LNCaP clone FGC (cell line): ENCODE measurements at regions not wholly inside any gene's neighbourhood (a gene's known extent, or its start where the extent isn't known, plus 50 kb on each side); places are given as distances from the start of the nearest gene placed in this dataset.

ENCODE experiments used
- DNase-seq: peaks from one replicate; pipeline ENCODE4 v3.0.0-alpha.2; 2011; ENCODE audit warnings: low read depth
- H3K4me3 ChIP-seq: 2 replicates; pipeline ENCODE4 v1.5.1; 2011; ENCODE audit warnings: mild to moderate bottlenecking, low read depth, low read length, control low read depth
- CTCF ChIP-seq: IDR thresholded peaks from 2 replicates; pipeline ENCODE4 v1.5.1; 2012; ENCODE audit warnings: mild to moderate bottlenecking; ENCODE audit not compliant: control insufficient read depth, insufficient read depth; ENCODE audit errors: extremely low read depth

DNA sequence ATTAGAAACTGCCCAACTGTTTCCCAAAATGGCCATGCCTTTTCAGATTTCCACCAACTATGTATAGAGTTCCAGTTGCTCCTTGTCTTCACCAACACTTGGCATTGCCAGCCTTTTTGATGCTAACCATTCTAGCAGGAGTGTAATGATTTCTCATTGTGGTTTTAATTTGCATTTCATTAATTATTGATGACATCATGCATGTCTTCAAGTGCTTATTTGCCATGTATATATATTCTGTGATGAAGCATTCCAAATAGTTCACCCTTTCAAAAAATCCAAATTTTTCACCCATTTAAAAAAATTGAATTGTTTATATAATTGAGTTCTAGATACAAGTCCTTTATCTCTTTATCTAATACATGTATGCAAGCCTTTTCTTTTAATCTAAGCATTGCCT, 245.9 kb upstream of the TNRC6C start:
- H3K4me3 ChIP-seq, result no peak overlapping the region
- no peak for TF ChIP-seq CTCF
- DNase-seq, result no peak

- DNase-seq, result no peak
- H3K4me3 ChIP-seq, result no peak overlapping the region
- no peak for TF ChIP-seq CTCF
Observed at GRCh38 chr17:77716289-77716926, 242.1 kb upstream of the TNRC6C start.

GRCh38 chr17:77717941-77718668, 240.4 kb upstream of the TNRC6C start:
- no peak for DNase-seq
- H3K4me3 ChIP-seq, result no peak overlapping the region
- no peak for TF ChIP-seq CTCF

DNA sequence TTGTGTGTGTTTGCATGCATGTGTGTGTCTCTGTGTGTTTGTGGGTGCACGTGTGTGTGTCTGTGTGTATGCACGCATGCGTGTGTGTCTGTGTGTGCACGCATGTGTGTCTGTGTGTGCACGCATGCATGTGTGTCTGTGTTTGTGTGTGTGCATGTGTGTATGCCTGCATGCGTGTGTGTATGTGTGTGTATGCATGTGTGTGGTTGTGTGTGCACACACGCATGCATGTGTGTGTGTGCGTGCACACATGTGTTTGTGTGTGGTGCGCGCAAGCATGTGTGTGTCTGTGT, 239.9 kb upstream of the TNRC6C start:
- DNase-seq, result no peak
- H3K4me3 ChIP-seq, result no peak overlapping the region
- TF ChIP-seq CTCF, result no peak

DNA sequence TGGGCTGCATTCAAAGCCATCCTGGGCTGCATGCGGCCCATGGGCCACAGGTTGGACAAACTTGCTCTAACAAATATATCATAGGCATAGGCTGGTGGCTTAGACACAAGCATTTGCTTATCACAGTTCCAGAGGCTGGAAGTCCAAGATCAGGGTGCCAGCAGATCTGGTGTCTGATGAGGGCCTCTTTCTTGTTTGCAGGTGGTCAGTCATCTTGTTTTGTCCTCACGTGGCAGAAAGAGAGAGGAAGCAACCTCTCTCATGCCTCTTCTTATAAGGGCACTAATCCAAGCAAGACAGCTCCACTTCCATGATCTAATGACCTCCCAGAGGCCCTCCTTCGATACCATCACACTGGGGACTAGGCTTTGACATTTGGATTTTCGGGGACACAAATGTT, 238.7 kb upstream of the TNRC6C start:
- TF ChIP-seq CTCF, result no peak
- DNase-seq, result no peak

GRCh38 chr17:77720946-77721845, 237.3 kb upstream of the TNRC6C start:
- DNase-seq, result no peak
- no peak for TF ChIP-seq CTCF
- H3K4me3 ChIP-seq, result no peak overlapping the region

More for the DNA sequence above, 238.7 kb upstream of the TNRC6C start:
- no peak overlapping the region for H3K4me3 ChIP-seq
